Loucy (cell line): ENCODE measurements at regions not wholly inside any gene's neighbourhood (a gene's known extent, or its start where the extent isn't known, plus 50 kb on each side); places are given as distances from the start of the nearest gene placed in this dataset.

ENCODE experiments used
- CTCF ChIP-seq: fragments of 200-600 bp; sonication (generic); conservative IDR thresholded peaks from 2 replicates; pipeline ENCODE4 v1.5.1; 2014; ENCODE audit warnings: mild to moderate bottlenecking, antibody characterized with exemption, low read length
- EZH2phosphoT487 ChIP-seq: fragments of 200-600 bp; IDR thresholded peaks from 2 replicates; pipeline ENCODE4 v1.6.1; 2018; ENCODE audit warnings: antibody characterized with exemption, mild to moderate bottlenecking, moderate library complexity, borderline replicate concordance

DNA sequence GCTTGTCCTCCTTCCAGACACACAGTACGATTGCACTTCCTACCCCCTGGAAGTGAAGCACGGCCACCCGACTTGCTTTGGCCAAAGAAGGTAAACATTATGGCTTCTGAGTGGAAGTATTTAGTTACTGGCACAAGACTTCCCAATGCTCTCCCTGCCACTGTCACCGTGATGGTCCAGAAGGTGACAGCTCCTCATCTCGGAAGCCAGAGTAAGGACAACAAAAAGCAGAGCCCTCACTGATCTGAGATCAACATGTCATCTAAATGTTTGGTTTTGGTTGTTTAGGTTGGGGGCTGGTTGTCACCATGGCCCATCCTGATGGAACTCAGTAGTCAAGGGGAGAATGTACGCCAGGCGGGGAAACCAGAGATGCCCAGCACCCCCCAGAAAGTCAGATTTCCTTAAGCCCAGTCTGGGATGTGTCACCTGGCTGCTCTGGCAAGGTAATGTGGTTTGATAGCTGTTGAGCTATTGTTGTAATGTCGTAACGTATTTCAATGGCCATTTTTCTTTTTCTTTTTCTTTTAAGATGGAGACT lies 170.1 kb upstream of the ZNF536 start:
- TF ChIP-seq CTCF (no peak), EZH2phosphoT487 (no peak)
